B cell (primary cell): ENCODE measurements at regions not wholly inside any gene's neighbourhood (a gene's known extent, or its start where the extent isn't known, plus 50 kb on each side); places are given as distances from the start of the nearest gene placed in this dataset.

ENCODE experiments used
- ATAC-seq: fragments of 200-7000 bp; cut with Tn5 transposase; one replicate; pipeline ENCODE4 v1.10.0; 2021; ENCODE audit warnings: low read depth, mild to moderate bottlenecking, moderate number of reproducible peaks, moderate library complexity
- CTCF ChIA-PET: fragments of 350-600 bp; sonication (Branson Sonifier 250); formaldehyde crosslinking; loops from one replicate; lab custom pipeline; 2021; ENCODE audit warnings: antibody characterized with exemption, inconsistent platforms; lab: Charles Lee
- POLR2A ChIA-PET: fragments of 350-600 bp; sonication (Branson Sonifier 250); formaldehyde crosslinking; loops from one replicate; lab custom pipeline; 2021; ENCODE audit warnings: antibody characterized with exemption; lab: Charles Lee
- DNase-seq: peaks from one replicate; pipeline ENCODE4 v3.0.0; 2013
- H2AFZ ChIP-seq: 2 replicates; pipeline ENCODE4 v1.6.1; 2012; ENCODE audit warnings: mild to moderate bottlenecking, low read depth, low read length; ENCODE audit not compliant: insufficient read depth, poor library complexity, severe bottlenecking
- H3K27ac ChIP-seq, 2 donors: 1 replicate in 1 of 2; 2 replicates in 1 of 2; pipeline ENCODE4 v1.5.1; 2012 to 2013; ENCODE audit warnings: low read length in 2 of 2, mild to moderate bottlenecking in 2 of 2, moderate library complexity in 1 of 2
- H3K27me3 ChIP-seq, 4 experiments: fragments of 200-600 bp in 1 of 4; sonication (generic) in 1 of 4; replicated peaks in 1 of 4; 1 replicate in 2 of 4; 2 replicates in 2 of 4; pipeline versions ENCODE4 v1.6.1 to v1.7.0; 2013 to 2016; ENCODE audit warnings: low read length in 3 of 4, mild to moderate bottlenecking in 2 of 4, mixed read lengths in 1 of 4, moderate library complexity in 1 of 4; ENCODE audit not compliant: insufficient read depth in 4 of 4, control insufficient read depth in 3 of 4; ENCODE audit errors: control extremely low read depth in 1 of 4
- H3K36me3 ChIP-seq, 2 experiments: replicated peaks in 1 of 2; 1 replicate in 1 of 2; 2 replicates in 1 of 2; pipeline versions ENCODE4 v1.6.1 to v1.7.1; 2013; ENCODE audit warnings: low read length in 1 of 2; ENCODE audit not compliant: insufficient read depth in 2 of 2, control insufficient read depth in 1 of 2; ENCODE audit errors: control extremely low read depth in 1 of 2, extremely low read depth in 1 of 2
- H3K4me1 ChIP-seq, 2 donors: fragments of 200-600 bp in 1 of 2; sonication (generic) in 1 of 2; 1 replicate in 1 of 2; 2 replicates in 1 of 2; pipeline versions ENCODE4 v1.5.1 to v1.6.1; 2013 to 2017; ENCODE audit warnings: low read length in 2 of 2; ENCODE audit not compliant: control insufficient read depth in 2 of 2, insufficient read depth in 2 of 2
- H3K4me2 ChIP-seq: replicated peaks from 2 replicates; pipeline ENCODE3; 2012; ENCODE audit warnings: mild to moderate bottlenecking, low read depth, low read length; ENCODE audit not compliant: poor library complexity, severe bottlenecking
- H3K4me3 ChIP-seq, 5 experiments: fragments of 200-600 bp in 1 of 5; sonication (generic) in 1 of 5; 1 replicate in 3 of 5; 2 replicates in 2 of 5; pipeline versions ENCODE4 v1.5.1 to v1.7.0; 2011 to 2016; ENCODE audit warnings: low read length in 4 of 5, mild to moderate bottlenecking in 4 of 5, low read depth in 2 of 5, control low read depth in 1 of 5, moderate library complexity in 1 of 5; ENCODE audit not compliant: insufficient read depth in 1 of 5; ENCODE audit errors: control extremely low read depth in 1 of 5, extremely low read depth in 1 of 5
- H3K79me2 ChIP-seq: fragments of 200-600 bp; sonication (generic); one replicate; pipeline ENCODE4 v1.6.0; 2016; ENCODE audit warnings: low read length; ENCODE audit not compliant: control insufficient read depth, insufficient read depth
- H3K9ac ChIP-seq: fragments of 200-600 bp; sonication (generic); 2 replicates; pipeline ENCODE4 v1.6.1; 2017; ENCODE audit warnings: mild to moderate bottlenecking, low read length, moderate library complexity
- H3K9me3 ChIP-seq, 3 donors: one replicate each; pipeline versions ENCODE4 v1.6.1 to v1.7.1; 2013; ENCODE audit warnings: low read length in 2 of 3; ENCODE audit not compliant: control insufficient read depth in 2 of 3, insufficient read depth in 1 of 3; ENCODE audit errors: control extremely low read depth in 1 of 3
- H4K20me1 ChIP-seq: 2 replicates; pipeline ENCODE4 v1.6.0; 2012; ENCODE audit warnings: mild to moderate bottlenecking, low read length; ENCODE audit not compliant: insufficient read depth, control insufficient read depth, poor library complexity, severe bottlenecking
- H3K27ac Mint-ChIP-seq: one replicate; pipeline ENCODE4 v1.8.0; 2021; ENCODE audit warnings: mixed read lengths
- H3K27me3 Mint-ChIP-seq: one replicate; pipeline ENCODE4 v1.8.0; 2021; ENCODE audit warnings: mixed read lengths
- H3K4me1 Mint-ChIP-seq: one replicate; pipeline ENCODE4 v1.8.0; 2021; ENCODE audit warnings: mixed read lengths
- H3K4me3 Mint-ChIP-seq: one replicate; pipeline ENCODE4 v1.8.0; 2021; ENCODE audit warnings: mixed read lengths
- H3K9me3 Mint-ChIP-seq: one replicate; pipeline ENCODE4 v1.8.0; 2022; ENCODE audit warnings: mixed read lengths; ENCODE audit not compliant: insufficient read depth
- EZH2 ChIP-seq: IDR thresholded peaks from 2 replicates; pipeline ENCODE4 v1.6.1; 2012; ENCODE audit warnings: borderline replicate concordance, low read depth, mild to moderate bottlenecking, moderate library complexity, low read length; ENCODE audit not compliant: insufficient read depth, poor library complexity, severe bottlenecking
- WGBS: methylation state at CpG from one replicate; pipeline ENCODE4 v1.1.5; 2013; ENCODE audit warnings: missing lambda C conversion rate; ENCODE audit not compliant: insufficient coverage; 5-methylcytosine and 5-hydroxymethylcytosine counted together
- intact Hi-C: fragments of 100-400 bp; cut with micrococcal nuclease; formaldehyde crosslinking; loops from one replicate; pipeline ENCODE4 v1.10.0; 2022
- TF ChIP-seq, protein P1 (sequence below): fragments of 200-600 bp; IDR thresholded peaks from one replicate; pipeline ENCODE4 v1.8.0; 2022; ENCODE audit warnings: antibody characterized with exemption, mild to moderate bottlenecking

- H3K4me2 ChIP-seq, result no peak overlapping the region
- CTCF ChIA-PET, result interaction anchor here (1.0 to 1.8 kb wide), 4 partner anchors 15 to 541 kb away, joined by 3 to 5 read pairs (median 4); no protein-coding TSS in a partner anchor
Measured at GRCh38 chr18:47755102-47755456, 175.4 kb downstream of the SMAD2 start.

DNA sequence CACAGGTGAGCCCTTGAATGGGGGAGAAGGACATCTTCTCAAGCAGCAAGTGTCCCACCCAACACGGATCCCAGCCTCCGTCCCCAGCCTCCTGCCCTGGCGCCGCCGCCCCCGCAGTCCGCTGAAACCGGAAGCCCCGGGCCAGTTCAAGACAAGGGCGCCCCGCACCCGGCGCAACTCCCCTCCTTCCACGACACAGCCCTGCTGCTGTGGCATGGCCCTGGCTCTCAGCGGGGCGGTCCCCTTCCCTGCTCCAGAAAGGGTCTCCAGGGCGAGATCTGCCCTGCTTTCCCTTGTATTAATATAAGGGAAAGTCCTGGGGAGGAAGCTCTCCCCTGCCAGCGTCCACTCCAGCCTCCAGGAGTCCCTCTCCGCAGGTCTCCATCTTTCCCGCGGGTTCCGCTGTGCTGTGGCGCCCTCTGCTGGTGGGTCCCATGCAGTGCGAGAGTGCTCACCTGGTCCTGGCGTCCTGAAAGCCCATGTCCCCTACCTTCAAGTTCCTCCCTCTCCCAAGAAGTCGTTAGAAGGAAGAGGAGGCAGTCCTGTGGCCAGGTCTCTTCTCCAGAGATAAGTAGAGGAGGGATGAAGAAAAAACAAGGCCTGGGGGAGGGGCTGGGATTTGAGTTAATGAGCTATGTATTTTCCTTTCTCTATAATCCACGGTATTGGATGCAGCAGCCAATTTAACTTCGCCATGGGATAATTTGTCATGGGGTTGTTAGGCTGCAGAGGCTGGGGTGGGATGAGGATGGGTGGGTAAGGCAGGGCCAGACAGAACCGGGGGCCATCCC lies 176.0 kb downstream of the SMAD2 start:
- H3K27ac Mint-ChIP-seq, result no peak overlapping the region
- intact Hi-C loops, result no loop called here
- 73% methylated on average over 16 of the region's 29 CpGs for WGBS

More at GRCh38 chr18:47755102-47755456, 175.4 kb downstream of the SMAD2 start:
- H3K79me2 ChIP-seq, result no peaks in the 10 kb centered on the region
- no peaks in the 10 kb centered on the region for H4K20me1 ChIP-seq
- no peaks in the 10 kb centered on the region for H3K36me3 ChIP-seq
- intact Hi-C loops, result no loop called here
- H3K4me1 ChIP-seq, result no peaks in the 10 kb centered on the region
- DNase-seq (no peak), ATAC-seq (no peak)
- no peak overlapping the region for H3K9ac ChIP-seq
- Mint-ChIP-seq H3K9me3 (no peaks in the 10 kb centered on the region), H3K4me3 (no peak overlapping the region), H3K27ac (no peak overlapping the region), H3K27me3 (peaks cover 24% of the 10 kb centered on the region), H3K4me1 (no peaks in the 10 kb centered on the region)
- H3K27me3 ChIP-seq, result peaks cover 0 to 28% (median 5%) of the 10 kb centered on the region in 4 experiments
- H2AFZ ChIP-seq, result no peak overlapping the region
- peaks cover 0 to 7% (median 0%) of the 10 kb centered on the region in 3 donors for H3K9me3 ChIP-seq
- POLR2A ChIA-PET, result no interaction called here
- 77% methylated on average over 4 of the region's 4 CpGs for WGBS
- TF ChIP-seq, protein P1, sequence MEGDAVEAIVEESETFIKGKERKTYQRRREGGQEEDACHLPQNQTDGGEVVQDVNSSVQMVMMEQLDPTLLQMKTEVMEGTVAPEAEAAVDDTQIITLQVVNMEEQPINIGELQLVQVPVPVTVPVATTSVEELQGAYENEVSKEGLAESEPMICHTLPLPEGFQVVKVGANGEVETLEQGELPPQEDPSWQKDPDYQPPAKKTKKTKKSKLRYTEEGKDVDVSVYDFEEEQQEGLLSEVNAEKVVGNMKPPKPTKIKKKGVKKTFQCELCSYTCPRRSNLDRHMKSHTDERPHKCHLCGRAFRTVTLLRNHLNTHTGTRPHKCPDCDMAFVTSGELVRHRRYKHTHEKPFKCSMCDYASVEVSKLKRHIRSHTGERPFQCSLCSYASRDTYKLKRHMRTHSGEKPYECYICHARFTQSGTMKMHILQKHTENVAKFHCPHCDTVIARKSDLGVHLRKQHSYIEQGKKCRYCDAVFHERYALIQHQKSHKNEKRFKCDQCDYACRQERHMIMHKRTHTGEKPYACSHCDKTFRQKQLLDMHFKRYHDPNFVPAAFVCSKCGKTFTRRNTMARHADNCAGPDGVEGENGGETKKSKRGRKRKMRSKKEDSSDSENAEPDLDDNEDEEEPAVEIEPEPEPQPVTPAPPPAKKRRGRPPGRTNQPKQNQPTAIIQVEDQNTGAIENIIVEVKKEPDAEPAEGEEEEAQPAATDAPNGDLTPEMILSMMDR, result no peak
- TF ChIP-seq EZH2, result no peak
- H3K27ac ChIP-seq, result no peak overlapping the region
- H3K4me3 ChIP-seq, result no peak overlapping the region

More for the DNA sequence above, 176.0 kb downstream of the SMAD2 start:
- Histone ChIP-seq H3K4me3 (no peak overlapping the region), H3K4me1 (no peaks in the 10 kb centered on the region), H3K9me3 (peaks cover 0 to 6% (median 0%) of the 10 kb centered on the region in 3 donors), H3K36me3 (no peaks in the 10 kb centered on the region), H3K9ac (no peak overlapping the region), H3K27ac (no peak overlapping the region), H3K27me3 (peaks cover 0 to 24% (median 3%) of the 10 kb centered on the region in 4 experiments), H3K79me2 (no peaks in the 10 kb centered on the region), H2AFZ (no peak overlapping the region), H3K4me2 (no peak overlapping the region), H4K20me1 (no peaks in the 10 kb centered on the region)
- no peak for TF ChIP-seq EZH2
- TF ChIP-seq, protein P1, result peak; percentile 75
- peaks cover under 1% of the 10 kb centered on the region for H3K4me1 Mint-ChIP-seq
- no peaks in the 10 kb centered on the region for H3K9me3 Mint-ChIP-seq
- CTCF ChIA-PET, result interaction anchor here (1.0 to 1.8 kb wide), 4 partner anchors 15 to 541 kb away, joined by 3 to 5 read pairs (median 4); no protein-coding TSS in a partner anchor
- peaks cover 21% of the 10 kb centered on the region for H3K27me3 Mint-ChIP-seq
- POLR2A ChIA-PET, result no interaction called here
- H3K4me3 Mint-ChIP-seq, result no peak overlapping the region
- DNase-seq, result peak; percentile 25
- ATAC-seq, result no peak
